Sigmoid colon (tissue), 4 donors: ENCODE measurements at regions not wholly inside any gene's neighbourhood (a gene's known extent, or its start where the extent isn't known, plus 50 kb on each side); places are given as distances from the start of the nearest gene placed in this dataset.

Experiments
- EP300 ChIP-seq, 4 donors: sonication (generic); formaldehyde crosslinking; IDR thresholded peaks; one replicate each; pipeline ENCODE4 v1.6.1; 2017; ENCODE audit warnings: antibody characterized with exemption in 4 of 4
- POLR2A ChIP-seq, 2 donors: fragments of 450-650 bp; IDR thresholded peaks; one replicate each; pipeline ENCODE4 v1.6.1; 2016; ENCODE audit warnings: antibody characterized with exemption in 2 of 2, mild to moderate bottlenecking in 2 of 2, moderate library complexity in 2 of 2

GRCh38 chr21:26632691-26633090 is 59.6 kb upstream of the CYYR1 start:
- no peak for TF ChIP-seq EP300 (IDR thresholded peaks at IDR 0.05)
- no peak for TF ChIP-seq POLR2A (IDR thresholded peaks at IDR 0.05)
